HG03025 (cell line): ENCODE measurements at regions not wholly inside any gene's neighbourhood (a gene's known extent, or its start where the extent isn't known, plus 50 kb on each side); places are given as distances from the start of the nearest gene placed in this dataset.

Experiments used
- ATAC-seq: cut with Tn5 transposase; IDR thresholded peaks from one replicate; pipeline ENCODE4 v1.9.1; 2021; ENCODE audit warnings: mild to moderate bottlenecking, moderate library complexity; ENCODE audit not compliant: unreplicated experiment, low FRiP score

DNA sequence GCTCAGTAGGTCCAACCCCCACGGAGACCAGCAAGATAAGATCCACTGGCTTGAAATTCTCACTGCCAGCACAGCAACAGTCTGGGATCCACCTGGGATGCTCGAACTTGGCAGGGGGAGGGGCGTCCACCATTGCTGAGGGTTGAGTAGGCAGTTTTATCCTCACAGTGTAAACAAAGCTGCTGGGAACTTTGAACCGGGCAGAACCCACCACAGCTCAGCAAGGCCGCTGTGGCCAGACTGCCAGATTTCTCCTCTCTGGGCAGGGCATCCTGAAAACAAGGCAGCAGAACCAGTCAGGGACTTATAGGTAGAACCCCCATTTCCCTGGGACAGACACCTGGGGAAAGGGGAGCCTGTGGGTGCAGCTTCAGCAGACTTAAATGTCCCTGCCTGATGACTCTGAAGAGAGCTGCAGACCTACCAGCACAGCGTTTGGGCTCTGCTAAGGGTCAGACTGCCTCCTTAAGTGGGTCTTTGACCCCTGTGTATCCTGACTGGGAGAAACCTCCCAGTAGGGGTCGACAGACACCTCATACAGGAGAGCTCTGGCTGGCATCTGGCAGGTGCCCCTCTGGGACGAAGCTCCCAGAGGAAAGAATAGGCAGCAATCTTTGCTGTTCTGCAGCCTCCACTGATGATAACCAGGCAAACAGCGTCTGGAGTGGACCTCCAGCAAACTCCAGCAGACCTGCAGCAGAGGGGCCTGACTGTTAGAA lies 782.4 kb upstream of the EYS start:
- ATAC-seq: no peak

DNA sequence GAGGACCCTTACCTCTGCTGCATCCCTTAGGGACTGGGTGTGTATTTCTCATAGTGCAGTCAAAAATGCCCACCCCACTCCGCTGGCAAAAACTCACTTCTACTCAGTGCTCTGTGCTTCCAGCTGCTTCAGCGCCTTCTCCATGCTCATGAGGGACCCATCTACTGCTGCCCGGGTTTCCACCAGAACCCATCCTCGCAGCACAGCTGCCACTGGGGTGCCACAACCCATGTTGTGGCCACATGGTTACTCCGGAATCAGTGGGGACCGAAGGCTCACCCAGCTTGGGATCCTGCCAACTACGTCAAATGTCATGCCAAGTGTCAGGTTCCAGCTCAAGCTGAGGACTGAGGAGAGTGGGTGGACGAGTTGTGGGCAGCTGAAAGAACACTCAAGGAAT lies 774.2 kb upstream of the EYS start:
- no peak for ATAC-seq

DNA sequence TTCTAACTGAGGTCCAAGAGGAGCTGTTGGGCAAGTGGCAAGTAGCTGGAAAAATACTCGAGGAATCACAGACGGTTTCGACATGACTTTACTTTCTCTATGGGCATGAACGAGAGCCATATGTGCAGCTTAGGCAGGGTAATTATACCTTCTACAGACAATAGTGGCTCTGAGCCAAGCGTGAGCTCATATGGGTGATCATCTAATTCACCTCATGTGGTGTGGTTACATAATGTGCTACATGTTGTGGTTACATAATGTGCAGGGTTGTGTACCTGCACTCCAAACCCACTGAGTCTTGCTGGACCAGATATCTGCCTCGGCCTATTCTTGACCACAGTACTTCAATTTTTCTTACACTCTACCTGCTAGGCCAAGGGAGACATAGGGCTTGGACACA lies 771.7 kb upstream of the EYS start:
- ATAC-seq: no peak

DNA sequence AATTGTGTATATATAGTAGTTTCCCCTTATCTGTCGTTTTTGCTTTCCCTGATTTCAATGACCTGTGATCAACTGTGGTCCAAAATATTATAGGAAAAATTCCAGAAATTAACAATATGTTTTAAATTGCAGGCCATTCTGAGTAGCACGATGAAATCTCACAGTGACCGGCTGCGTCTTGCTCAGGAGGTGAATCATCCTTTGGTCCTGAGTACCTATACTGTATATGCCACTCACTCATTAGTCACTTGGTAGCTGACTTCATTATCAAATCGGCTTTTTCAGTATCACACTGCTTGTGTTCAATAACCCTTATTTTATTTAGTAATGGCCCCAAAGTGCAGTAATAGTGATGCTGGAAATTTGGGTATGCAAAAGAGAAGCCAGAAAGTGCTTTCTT lies 728.3 kb upstream of the EYS start:
- ATAC-seq: no peak

DNA sequence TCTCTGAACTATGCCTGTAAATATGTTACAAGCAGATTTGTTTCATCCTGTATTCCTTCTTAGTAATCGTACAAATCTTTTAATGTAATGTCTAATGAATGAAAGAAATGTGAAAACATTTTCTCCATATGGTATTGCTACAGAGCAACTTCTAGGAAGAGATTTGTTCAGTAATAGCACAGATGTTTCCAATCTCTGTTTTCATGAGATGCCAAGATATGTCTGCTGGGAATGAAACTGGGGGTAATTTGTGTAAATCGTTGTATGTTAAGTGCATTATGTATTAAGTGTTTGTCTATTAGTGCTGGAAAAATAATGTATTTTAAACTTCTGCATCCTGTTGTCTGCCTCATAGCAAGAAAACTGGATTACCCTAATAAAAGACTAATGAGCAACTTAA lies 722.2 kb upstream of the EYS start:
- no peak for ATAC-seq

DNA sequence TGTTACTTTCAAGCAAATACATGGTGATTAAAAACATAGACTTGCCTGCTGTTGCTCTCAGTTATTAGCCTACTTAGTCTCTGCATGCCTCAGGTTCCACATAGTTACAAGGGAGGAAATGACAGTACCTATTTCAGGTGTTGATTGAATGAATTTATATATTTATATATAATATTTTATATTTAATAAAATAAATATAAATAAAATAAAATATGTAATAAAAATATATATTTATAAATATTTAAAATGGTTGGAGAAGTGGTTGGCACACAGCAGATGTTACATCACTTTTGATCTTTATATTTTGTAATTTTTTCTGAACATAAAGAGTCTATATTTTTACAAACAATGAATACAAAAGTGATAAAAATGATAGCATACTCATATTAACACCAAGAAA lies 716.0 kb upstream of the EYS start:
- no peak for ATAC-seq

DNA sequence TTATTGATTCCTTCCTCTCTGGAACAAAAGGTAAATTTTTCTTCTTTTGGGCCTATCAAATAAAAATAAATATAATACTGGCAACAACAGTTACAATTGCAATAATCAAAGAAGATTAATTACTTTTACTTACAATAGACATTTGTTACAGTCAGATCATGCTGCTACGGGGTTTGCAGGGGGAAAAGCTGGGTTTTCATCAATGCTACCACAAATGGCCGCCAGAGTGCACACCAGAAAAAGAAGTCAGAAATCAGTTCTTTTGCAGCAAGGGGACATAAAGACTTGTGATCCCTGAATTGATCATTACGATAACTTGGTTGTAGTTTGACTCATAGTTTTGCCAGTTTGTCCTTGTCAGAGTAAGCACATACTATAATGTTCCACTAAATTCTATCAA lies 714.5 kb upstream of the EYS start:
- no peak for ATAC-seq

DNA sequence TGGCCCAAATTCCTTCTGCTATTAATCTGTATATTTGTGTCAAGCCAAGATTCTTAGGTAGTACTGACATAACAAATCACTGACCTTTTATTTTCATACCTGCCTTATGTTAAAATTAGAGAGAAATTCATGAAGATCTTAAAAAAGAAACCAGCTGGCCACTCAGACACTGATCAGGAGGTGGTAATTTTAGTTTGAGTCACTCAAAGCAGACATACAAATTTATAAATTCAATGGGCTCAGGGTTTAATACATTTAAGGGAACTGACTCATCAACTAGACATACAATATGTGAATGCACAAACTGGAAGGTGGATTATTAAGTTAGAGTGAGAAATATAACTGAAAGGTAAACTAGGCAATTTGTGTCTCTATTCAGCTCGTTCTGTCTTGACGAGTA lies 711.9 kb upstream of the EYS start:
- ATAC-seq: no peak

DNA sequence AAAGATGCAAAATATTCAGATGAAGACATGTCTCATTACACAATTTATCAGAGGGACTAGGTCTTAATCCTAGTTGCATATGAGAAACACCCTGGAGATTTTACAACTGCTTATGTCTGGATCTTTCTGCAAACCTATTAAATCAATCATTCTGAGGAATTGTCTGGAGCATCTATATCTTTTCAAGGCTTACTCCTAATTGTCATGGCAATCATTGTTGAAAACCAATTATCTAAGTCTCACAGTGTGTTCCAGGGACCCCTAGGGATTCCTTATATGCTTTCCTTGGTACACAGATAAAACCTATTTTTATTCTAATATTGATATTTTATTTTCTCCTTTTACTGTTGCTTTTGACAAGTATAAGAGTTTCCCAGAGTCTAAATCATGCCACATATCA lies 696.9 kb upstream of the EYS start:
- no peak for ATAC-seq

DNA sequence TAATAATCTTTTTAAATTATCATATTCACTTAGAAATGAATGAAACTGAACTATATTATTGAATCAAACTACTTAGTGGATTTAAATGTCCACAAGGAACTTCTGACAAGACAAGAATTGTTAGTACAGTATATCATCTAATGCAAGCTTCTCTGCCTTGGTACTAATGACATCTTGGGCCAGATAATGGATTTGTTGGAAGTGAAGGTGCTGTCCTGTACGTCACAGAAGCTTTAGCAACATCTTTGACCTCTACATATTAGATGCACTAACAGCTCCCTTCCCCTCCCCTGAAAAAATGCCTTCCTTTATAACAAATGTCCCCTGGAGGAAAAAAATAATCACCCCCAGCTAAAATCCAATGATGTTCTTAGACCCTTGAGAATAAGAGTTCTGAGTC lies 695.8 kb upstream of the EYS start:
- no peak for ATAC-seq

DNA sequence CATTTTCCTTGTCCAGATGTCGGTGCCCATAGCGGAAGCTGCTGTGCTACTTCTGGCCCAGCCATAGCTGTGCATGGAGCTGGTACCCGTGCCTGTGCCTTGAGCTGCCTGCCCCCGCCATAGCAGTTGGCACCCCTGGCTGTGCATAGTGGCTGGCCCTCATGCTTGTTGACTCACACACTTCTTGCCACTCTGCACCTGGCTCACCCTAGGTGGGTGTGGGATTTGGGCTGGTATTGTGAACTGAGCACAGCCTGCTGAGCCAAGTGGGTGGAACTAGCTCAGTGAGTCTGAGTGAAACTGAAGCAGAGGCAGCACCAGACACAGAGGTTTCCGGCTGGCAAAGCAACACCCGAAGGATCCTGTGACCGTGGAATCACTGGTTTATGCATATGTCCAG lies 689.5 kb upstream of the EYS start:
- ATAC-seq: no peak

DNA sequence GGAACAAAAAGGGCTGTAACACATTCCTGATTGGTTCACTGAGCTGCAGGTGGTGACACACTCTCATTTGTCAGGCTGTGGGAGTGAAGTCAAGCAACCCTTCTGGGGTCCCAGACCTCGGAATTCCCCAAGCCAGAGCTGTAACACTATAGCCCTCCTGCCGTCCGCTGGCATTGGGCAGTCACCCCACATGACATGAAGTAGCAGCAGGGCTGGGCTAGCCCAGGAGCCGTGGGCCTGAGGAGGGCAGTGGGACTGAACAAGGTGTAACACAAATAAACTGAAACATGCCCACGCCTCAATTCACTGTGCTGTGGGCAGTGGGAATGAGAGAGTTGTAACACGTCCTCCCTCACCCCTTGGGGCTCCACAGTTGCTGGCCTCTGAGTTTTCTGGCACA lies 689.1 kb upstream of the EYS start:
- no peak for ATAC-seq

DNA sequence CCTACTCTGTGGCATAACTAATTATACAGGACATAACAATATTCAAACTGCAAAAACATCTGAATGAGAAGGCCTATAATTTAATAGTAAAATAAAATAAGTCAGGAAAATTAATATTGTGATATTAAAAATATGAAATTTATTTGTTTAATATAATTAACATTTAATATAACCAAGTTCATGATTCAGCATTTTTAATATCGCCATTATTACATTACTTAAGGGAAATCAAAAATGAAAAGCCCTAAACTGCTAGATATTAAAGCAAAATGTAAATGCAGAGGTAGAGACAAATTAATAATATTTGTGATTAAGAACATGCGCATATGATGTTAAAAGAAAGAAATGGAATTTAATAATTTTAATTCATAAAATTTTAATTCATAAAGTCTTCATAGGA lies 683.4 kb upstream of the EYS start:
- no peak for ATAC-seq

DNA sequence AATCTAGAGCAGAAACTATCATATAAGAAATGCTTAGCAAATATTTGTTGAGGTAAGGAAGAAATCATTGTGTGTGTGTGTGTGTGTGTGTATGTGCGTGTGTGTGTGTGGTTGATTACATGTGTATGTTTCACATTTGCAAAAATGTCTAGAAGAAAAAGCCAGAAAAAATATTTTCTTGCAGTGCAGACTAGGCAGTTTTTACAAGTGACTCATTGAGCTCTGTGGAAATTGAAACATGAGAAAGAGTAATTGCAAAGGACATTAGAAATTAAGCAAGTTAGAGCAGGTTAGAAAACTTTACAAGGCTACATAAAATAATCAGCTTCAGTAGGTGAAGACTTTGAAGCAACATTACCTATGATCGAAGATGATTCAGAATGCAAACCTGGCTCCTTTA lies 669.0 kb upstream of the EYS start:
- ATAC-seq: no peak

DNA sequence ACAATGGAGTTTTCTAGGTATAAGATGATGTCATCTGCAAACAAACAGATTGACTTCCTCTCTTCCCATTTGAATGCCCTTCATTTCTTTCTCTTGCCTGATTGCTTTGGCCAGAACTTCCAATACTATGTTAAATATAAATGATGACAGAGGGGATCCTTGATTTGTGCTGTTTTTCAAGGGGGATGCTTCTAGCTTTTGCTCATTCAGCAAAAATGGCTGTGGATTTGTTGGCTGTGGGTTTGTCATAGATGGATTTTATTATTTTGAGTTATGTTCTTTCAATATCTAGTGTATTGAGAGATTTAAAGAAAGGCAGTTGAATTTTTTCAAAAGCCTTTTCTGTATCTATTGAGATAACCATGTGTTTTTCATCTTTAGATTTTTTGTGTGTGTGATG lies 662.4 kb upstream of the EYS start:
- ATAC-seq: no peak

DNA sequence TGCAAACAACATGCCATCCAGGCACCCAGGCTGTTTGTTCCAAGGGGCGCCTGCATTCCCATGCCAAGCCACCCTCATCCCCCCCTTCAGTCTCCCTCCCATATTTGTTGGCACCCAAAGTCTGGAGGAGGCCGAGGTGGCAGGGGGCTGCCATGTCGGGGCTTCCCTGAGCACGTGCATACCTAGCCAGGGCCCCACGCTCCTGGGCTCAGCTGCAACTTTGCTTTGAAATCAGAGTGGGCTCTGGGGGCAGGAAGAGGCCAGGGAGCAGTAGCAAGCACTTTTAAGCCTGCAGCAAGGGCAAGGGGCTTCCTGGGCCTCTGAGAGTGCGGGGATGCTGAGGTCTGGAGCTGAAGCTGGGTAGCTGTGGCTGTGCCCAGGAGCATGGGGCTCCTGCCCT lies 655.9 kb upstream of the EYS start:
- no peak for ATAC-seq

DNA sequence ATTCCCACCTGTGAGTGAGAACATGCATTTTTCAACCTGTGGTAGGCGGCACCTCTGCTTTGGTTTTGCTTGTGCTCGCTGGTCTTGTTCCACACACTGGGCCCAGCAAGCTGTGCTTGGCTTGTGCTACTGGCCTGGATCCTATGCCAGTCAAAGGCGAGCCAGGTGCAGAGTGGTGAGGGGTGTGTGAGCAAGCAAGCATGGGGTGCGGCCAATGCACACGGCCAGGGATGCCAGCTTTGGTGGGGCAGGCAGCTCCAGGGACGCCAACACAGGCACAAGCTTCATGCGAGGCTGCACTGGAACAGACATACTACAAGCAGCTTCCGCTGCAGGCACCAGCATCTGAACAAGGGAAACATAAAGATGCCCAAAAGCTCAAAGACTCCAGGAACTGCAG lies 654.9 kb upstream of the EYS start:
- ATAC-seq: no peak

DNA sequence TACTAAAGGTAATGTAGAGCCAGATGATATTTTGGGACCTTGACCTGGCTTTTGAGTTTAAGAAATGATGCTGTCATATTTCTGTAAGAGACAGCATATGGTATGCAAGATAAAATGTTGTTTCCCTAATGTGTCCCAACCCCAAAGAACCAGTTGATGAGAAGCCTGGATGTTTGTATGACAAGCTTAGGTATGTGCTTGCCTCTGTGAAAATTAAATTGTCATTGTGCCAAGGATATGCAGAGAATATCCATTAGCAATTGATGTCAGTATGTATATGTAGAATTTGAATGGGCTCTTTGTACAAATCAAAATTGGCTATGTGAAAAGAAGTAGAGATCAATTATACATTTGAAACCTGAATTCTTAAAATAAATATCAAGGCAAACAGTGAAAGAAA lies 650.8 kb upstream of the EYS start:
- no peak for ATAC-seq

DNA sequence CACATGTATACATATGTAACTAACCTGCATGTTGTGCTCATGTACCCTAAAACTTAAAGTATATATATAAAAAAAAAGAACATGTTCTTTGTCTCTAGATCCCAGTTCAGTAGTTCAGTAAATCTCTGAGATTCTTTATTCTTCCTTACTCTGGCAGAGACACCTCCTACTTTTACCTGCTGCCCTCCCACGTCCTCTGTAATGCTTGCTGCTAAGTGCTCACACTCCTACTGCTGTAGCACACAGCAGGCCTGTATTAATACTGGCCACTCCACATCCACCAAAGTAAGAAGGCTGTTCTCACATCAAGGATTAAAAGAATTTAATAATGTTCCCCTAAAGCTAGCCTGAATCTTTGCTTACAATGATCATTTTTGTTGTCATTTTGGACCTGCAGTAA lies 648.4 kb upstream of the EYS start:
- no peak for ATAC-seq

DNA sequence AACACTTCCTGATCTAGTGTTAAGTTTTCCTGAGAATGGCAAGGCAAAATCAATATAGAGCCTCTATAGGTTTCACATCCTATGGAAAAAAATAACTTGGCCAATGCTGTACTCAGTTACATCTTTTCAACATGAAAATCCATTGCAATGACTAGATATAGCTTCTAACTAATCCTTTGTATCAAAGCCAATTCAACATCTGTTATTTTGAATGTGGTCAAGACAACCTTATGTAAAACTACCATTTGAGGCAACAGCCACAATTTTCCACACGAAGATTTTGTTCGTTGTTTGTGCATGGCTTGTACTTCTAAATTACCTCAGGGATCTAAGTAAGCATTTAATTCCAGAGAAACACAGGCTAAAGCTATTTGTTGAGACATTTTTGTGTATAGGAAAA lies 637.8 kb upstream of the EYS start:
- ATAC-seq: no peak

DNA sequence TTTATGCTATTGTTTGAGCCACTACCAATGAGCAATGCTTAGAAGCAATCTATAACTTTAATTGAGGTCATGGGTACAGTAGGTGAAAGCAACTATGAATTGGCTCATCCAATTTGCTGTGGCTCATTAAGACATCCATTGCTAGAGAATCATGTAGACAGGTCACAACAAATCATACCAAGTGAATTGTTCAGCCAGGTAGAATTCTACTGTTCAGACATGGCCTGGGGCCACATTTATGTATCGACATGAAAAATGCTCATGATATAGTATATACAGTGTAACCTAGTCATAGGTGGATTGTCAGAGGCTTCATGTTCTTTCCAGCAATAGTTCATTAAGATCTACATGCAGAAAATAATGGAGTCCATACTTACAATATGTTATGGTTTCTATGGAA lies 633.7 kb upstream of the EYS start:
- ATAC-seq: no peak

DNA sequence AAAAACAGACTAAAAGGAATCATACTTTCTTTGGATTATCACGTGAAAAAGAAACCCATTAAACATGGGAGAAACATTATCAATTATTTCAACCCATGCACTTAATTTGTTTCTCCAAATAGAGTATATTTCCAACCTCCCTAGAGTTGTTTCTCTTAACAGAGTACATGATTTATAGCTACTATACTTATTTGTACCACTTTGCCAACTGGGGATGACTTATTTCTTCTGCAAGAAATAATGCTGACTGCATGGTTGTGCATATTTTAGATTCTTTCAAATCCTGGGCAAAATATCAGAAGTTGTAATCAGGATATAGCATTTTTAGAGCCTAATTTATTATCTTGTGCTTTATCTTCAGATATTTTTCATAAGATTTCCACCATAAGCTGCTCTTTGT lies 629.1 kb upstream of the EYS start:
- ATAC-seq: no peak

DNA sequence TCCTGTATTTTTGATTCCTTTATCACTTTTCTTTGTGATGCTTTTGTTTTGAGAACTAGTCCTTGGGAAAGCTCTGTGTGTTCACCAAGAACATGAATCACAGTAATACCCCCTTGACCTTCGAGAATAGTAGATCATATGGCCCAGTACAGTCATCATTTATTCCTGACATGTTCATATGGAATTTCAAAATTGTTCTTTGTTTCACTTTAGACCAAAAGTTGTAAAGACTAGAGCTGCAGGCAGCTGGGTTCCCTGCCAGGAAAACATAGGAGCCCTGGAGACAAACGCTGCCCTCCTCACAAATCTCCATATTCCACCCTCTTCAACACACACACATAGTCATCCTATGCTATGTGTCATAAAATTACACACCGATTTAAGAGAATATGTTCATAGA lies 621.2 kb upstream of the EYS start:
- no peak for ATAC-seq
